H1 (cell line): ENCODE measurements at regions not wholly inside any gene's neighbourhood (a gene's known extent, or its start where the extent isn't known, plus 50 kb on each side); places are given as distances from the start of the nearest gene placed in this dataset.

ENCODE experiments used
- HDAC2 ChIP-seq, 2 experiments: fragments of 300-600 bp in 1 of 2; sonication (generic) in 1 of 2; IDR thresholded peaks; 2 replicates each; pipeline ENCODE4 v1.6.1; 2011 to 2012; ENCODE audit warnings: low read depth in 2 of 2, low read length in 2 of 2, mild to moderate bottlenecking in 2 of 2, moderate library complexity in 2 of 2, borderline replicate concordance in 1 of 2, inconsistent platforms in 1 of 2
- HDAC6 ChIP-seq: IDR thresholded peaks from one replicate; pipeline ENCODE4 v1.7.1; 2012; ENCODE audit warnings: low read depth, mild to moderate bottlenecking, inconsistent platforms, low read length, moderate library complexity
- MAFK ChIP-seq: IDR thresholded peaks from 2 replicates; pipeline ENCODE4 v1.6.1; 2012; ENCODE audit warnings: low read depth, mild to moderate bottlenecking, improper control_type of control experiment, low read length
- MAX ChIP-seq: IDR thresholded peaks from 2 replicates; pipeline ENCODE4 v1.6.1; 2012; ENCODE audit warnings: inconsistent platforms
- SP1 ChIP-seq: IDR thresholded peaks from 2 replicates; pipeline ENCODE4 v1.6.1; 2011; ENCODE audit warnings: low read depth, low read length

DNA sequence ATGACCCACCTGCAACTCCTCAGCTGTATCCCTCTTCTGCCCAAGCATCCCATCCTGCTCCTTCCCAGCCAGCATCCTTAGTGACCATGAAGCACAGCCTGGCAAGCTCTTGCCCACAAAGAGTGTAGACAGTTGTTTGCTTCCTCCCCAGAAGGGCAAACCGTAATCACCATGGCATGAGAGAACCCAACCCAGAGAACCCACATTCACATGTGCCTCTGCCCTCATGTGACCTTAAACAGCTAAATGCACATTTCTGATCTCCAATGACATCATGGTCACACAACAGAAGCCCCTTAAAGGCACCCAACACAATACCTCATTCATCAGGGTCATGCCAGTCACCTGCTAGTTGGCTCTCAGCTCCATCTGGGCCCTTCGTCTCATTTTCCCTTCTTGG lies 162.8 kb upstream of the CDYL start (continued):
- TF ChIP-seq HDAC6, result no peak
- no peak for TF ChIP-seq SP1
- no peak for TF ChIP-seq MAFK
- TF ChIP-seq HDAC2 (IDR thresholded peaks at IDR 0.05; ENCODE audit: borderline replicate concordance in 1 of 2, low read depth in 2 of 2, low read length in 2 of 2), result no peak
- no peak for TF ChIP-seq MAX
